WTC11 (cell line): ENCODE measurements at regions not wholly inside any gene's neighbourhood (a gene's known extent, or its start where the extent isn't known, plus 50 kb on each side); places are given as distances from the start of the nearest gene placed in this dataset.

Experiments used
- ATAC-seq: fragments of 200-7000 bp; cut with Tn5 transposase; 2 replicates; pipeline ENCODE4 v1.10.0; 2021; ENCODE audit warnings: mild to moderate bottlenecking, moderate library complexity
- CTCF ChIA-PET: fragments of 300-600 bp; sonication (Branson Sonifier 250); formaldehyde crosslinking; loops from one replicate; lab custom pipeline; 2021; ENCODE audit warnings: antibody characterized with exemption; lab: Charles Lee
- POLR2A ChIA-PET: fragments of 350-600 bp; sonication (Branson Sonifier 250); formaldehyde crosslinking; loops from one replicate; lab custom pipeline; 2021; ENCODE audit warnings: antibody characterized with exemption; lab: Charles Lee
- DNase-seq: peaks from one replicate; pipeline ENCODE4 v3.0.0; 2021; ENCODE audit warnings: low spot score
- H3K27ac Mint-ChIP-seq: 2 replicates; pipeline ENCODE4 v1.8.0; 2021; ENCODE audit warnings: mixed read lengths
- H3K27me3 Mint-ChIP-seq: 2 replicates; pipeline ENCODE4 v1.8.0; 2021; ENCODE audit warnings: low read depth, mild to moderate bottlenecking, moderate library complexity, mixed read lengths
- H3K36me3 Mint-ChIP-seq: 2 replicates; pipeline ENCODE4 v1.8.0; 2021; ENCODE audit warnings: mixed read lengths
- H3K4me1 Mint-ChIP-seq: 2 replicates; pipeline ENCODE4 v1.8.0; 2022; ENCODE audit warnings: mixed read lengths
- H3K4me3 Mint-ChIP-seq: 2 replicates; pipeline ENCODE4 v1.8.0; 2021; ENCODE audit warnings: mild to moderate bottlenecking, moderate library complexity, mixed read lengths
- H3K9me3 Mint-ChIP-seq: 2 replicates; pipeline ENCODE4 v1.8.0; 2021; ENCODE audit warnings: mixed read lengths
- ESRRA ChIP-seq: sonication (generic); formaldehyde crosslinking; IDR thresholded peaks from 2 replicates; pipeline ENCODE4 v1.8.1; 2022; ENCODE audit warnings: mild to moderate bottlenecking, missing genetic modification reagents, borderline replicate concordance
- GRHL2 ChIP-seq: fragments of 250-450 bp; sonication (Bioruptor Pico); IDR thresholded peaks from 2 replicates; pipeline ENCODE4 v1.8.0; 2022; ENCODE audit warnings: mild to moderate bottlenecking, moderate library complexity; ENCODE audit not compliant: insufficient replicate concordance, severe bottlenecking
- HMGA2 ChIP-seq: fragments of 250-450 bp; sonication (Bioruptor Pico); IDR thresholded peaks from 2 replicates; pipeline ENCODE4 v1.4.0; 2021; ENCODE audit warnings: mild to moderate bottlenecking, moderate library complexity
- IRF2 ChIP-seq: sonication (generic); formaldehyde crosslinking; IDR thresholded peaks from 2 replicates; pipeline ENCODE4 v1.8.0; 2022; ENCODE audit warnings: low read depth, missing genetic modification reagents, borderline replicate concordance
- JAZF1 ChIP-seq: fragments of 250-450 bp; sonication (Bioruptor Pico); IDR thresholded peaks from 2 replicates; pipeline ENCODE4 v1.9.0; 2021; ENCODE audit warnings: moderate library complexity, mild to moderate bottlenecking, inconsistent platforms
- KAT7 ChIP-seq: sonication (generic); formaldehyde crosslinking; IDR thresholded peaks from 2 replicates; pipeline ENCODE4 v1.8.1; 2023; ENCODE audit warnings: missing genetic modification reagents, mild to moderate bottlenecking, borderline replicate concordance
- MXD4 ChIP-seq: fragments of 250-450 bp; sonication (Bioruptor Pico); IDR thresholded peaks from 2 replicates; pipeline ENCODE4 v1.8.0; 2021; ENCODE audit warnings: mild to moderate bottlenecking, moderate library complexity, borderline replicate concordance
- NFATC4 ChIP-seq: fragments of 250-450 bp; sonication (Bioruptor Pico); IDR thresholded peaks from 2 replicates; pipeline ENCODE4 v1.9.0; 2021; ENCODE audit warnings: mild to moderate bottlenecking
- NR3C1 ChIP-seq: sonication (generic); formaldehyde crosslinking; conservative IDR thresholded peaks from 2 replicates; pipeline ENCODE4 v1.8.1; 2023; ENCODE audit warnings: low read depth, mild to moderate bottlenecking, missing genetic modification reagents
- SMAD3 ChIP-seq: sonication (generic); formaldehyde crosslinking; IDR thresholded peaks from 2 replicates; pipeline ENCODE4 v1.8.0; 2022; ENCODE audit warnings: missing genetic modification reagents, mild to moderate bottlenecking, borderline replicate concordance
- ZNF138 ChIP-seq: sonication (generic); formaldehyde crosslinking; conservative IDR thresholded peaks from 2 replicates; pipeline ENCODE4 v1.8.1; 2022; ENCODE audit warnings: mild to moderate bottlenecking, moderate library complexity, missing genetic modification reagents
- ZNF219 ChIP-seq: sonication (generic); formaldehyde crosslinking; IDR thresholded peaks from 2 replicates; pipeline ENCODE4 v1.8.0; 2023; ENCODE audit warnings: missing genetic modification reagents, mild to moderate bottlenecking, borderline replicate concordance
- ZNF317 ChIP-seq: sonication (generic); formaldehyde crosslinking; IDR thresholded peaks from 2 replicates; pipeline ENCODE4 v1.8.1; 2023; ENCODE audit warnings: low read depth, mild to moderate bottlenecking, moderate library complexity, missing genetic modification reagents, borderline replicate concordance
- TF ChIP-seq, protein P1 (sequence below): sonication (generic); formaldehyde crosslinking; IDR thresholded peaks from 2 replicates; pipeline ENCODE4 v1.8.1; 2023; ENCODE audit warnings: mild to moderate bottlenecking, missing genetic modification reagents, borderline replicate concordance
- TF ChIP-seq, protein P2 (sequence below): sonication (generic); formaldehyde crosslinking; IDR thresholded peaks from 2 replicates; pipeline ENCODE4 v1.8.1; 2022; ENCODE audit warnings: mild to moderate bottlenecking, missing genetic modification reagents, moderate library complexity, borderline replicate concordance
- TF ChIP-seq, protein P3 (sequence below): sonication (generic); formaldehyde crosslinking; IDR thresholded peaks from 2 replicates; pipeline ENCODE4 v1.8.0; 2022; ENCODE audit warnings: mild to moderate bottlenecking, missing genetic modification reagents
- TF ChIP-seq, protein P4 (sequence below): fragments of 250-450 bp; sonication (Bioruptor Pico); IDR thresholded peaks from 2 replicates; pipeline ENCODE4 v1.8.0; 2021; ENCODE audit warnings: mild to moderate bottlenecking
- TF ChIP-seq, protein P5 (sequence below): sonication (generic); formaldehyde crosslinking; IDR thresholded peaks from 2 replicates; pipeline ENCODE4 v1.8.1; 2023; ENCODE audit warnings: mild to moderate bottlenecking, moderate library complexity, missing genetic modification reagents
- TF ChIP-seq, protein P6 (sequence below): sonication (generic); formaldehyde crosslinking; IDR thresholded peaks from 2 replicates; pipeline ENCODE4 v1.8.0; 2023; ENCODE audit warnings: mild to moderate bottlenecking, missing genetic modification reagents
- TF ChIP-seq, protein P7 (sequence below): fragments of 250-450 bp; sonication (Bioruptor Pico); IDR thresholded peaks from 2 replicates; pipeline ENCODE4 v1.9.0; 2021; ENCODE audit warnings: moderate library complexity, mild to moderate bottlenecking, inconsistent platforms, borderline replicate concordance

DNA sequence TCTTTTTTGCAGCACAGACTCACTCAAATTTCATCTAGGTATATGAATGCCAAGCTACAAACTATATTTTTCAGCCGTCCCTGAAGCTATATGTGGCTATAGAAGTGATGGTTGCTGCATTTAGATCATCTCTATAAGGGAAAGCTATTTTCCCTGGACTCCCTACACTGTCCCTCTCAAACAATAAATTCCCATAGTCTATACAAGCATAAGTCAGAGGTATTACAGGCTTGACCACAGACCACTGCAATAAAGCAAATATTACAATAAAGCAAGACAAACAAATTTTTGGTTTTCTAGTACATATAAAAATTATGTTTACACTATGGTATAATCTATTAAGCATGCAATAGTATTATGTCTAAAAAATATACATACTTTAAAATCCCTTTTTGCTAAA is 1015.5 kb upstream of the LRRN3 start:
- Mint-ChIP-seq H3K27ac (no peak overlapping the region), H3K36me3 (no peaks in the 10 kb centered on the region), H3K27me3 (no peaks in the 10 kb centered on the region; the same call in 1 of the 2 replicates), H3K4me3 (no peak overlapping the region), H3K4me1 (no peaks in the 10 kb centered on the region), H3K9me3 (peaks cover 7% of the 10 kb centered on the region)
- POLR2A ChIA-PET, result no interaction called here
- DNase-seq (no peak), ATAC-seq (no peak)
- CTCF ChIA-PET, result no interaction called here
- TF ChIP-seq, protein P1, sequence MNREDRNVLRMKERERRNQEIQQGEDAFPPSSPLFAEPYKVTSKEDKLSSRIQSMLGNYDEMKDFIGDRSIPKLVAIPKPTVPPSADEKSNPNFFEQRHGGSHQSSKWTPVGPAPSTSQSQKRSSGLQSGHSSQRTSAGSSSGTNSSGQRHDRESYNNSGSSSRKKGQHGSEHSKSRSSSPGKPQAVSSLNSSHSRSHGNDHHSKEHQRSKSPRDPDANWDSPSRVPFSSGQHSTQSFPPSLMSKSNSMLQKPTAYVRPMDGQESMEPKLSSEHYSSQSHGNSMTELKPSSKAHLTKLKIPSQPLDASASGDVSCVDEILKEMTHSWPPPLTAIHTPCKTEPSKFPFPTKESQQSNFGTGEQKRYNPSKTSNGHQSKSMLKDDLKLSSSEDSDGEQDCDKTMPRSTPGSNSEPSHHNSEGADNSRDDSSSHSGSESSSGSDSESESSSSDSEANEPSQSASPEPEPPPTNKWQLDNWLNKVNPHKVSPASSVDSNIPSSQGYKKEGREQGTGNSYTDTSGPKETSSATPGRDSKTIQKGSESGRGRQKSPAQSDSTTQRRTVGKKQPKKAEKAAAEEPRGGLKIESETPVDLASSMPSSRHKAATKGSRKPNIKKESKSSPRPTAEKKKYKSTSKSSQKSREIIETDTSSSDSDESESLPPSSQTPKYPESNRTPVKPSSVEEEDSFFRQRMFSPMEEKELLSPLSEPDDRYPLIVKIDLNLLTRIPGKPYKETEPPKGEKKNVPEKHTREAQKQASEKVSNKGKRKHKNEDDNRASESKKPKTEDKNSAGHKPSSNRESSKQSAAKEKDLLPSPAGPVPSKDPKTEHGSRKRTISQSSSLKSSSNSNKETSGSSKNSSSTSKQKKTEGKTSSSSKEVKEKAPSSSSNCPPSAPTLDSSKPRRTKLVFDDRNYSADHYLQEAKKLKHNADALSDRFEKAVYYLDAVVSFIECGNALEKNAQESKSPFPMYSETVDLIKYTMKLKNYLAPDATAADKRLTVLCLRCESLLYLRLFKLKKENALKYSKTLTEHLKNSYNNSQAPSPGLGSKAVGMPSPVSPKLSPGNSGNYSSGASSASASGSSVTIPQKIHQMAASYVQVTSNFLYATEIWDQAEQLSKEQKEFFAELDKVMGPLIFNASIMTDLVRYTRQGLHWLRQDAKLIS (CRISPR knock-in tag), result no peak
- TF ChIP-seq ZNF138 (CRISPR knock-in tag) (no peak), GRHL2 (no peak), ZNF317 (CRISPR knock-in tag) (no peak), MXD4 (CRISPR knock-in tag) (no peak), IRF2 (CRISPR knock-in tag) (no peak), SMAD3 (no peak), ZNF219 (CRISPR knock-in tag) (no peak), NFATC4 (CRISPR knock-in tag) (no peak), NR3C1 (CRISPR knock-in tag) (no peak), JAZF1 (CRISPR knock-in tag) (no peak), ESRRA (CRISPR knock-in tag) (no peak), HMGA2 (CRISPR knock-in tag) (no peak), KAT7 (CRISPR knock-in tag) (no peak)
- TF ChIP-seq, protein P2, sequence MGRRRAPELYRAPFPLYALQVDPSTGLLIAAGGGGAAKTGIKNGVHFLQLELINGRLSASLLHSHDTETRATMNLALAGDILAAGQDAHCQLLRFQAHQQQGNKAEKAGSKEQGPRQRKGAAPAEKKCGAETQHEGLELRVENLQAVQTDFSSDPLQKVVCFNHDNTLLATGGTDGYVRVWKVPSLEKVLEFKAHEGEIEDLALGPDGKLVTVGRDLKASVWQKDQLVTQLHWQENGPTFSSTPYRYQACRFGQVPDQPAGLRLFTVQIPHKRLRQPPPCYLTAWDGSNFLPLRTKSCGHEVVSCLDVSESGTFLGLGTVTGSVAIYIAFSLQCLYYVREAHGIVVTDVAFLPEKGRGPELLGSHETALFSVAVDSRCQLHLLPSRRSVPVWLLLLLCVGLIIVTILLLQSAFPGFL (CRISPR knock-in tag), result no peak
- TF ChIP-seq, protein P3, sequence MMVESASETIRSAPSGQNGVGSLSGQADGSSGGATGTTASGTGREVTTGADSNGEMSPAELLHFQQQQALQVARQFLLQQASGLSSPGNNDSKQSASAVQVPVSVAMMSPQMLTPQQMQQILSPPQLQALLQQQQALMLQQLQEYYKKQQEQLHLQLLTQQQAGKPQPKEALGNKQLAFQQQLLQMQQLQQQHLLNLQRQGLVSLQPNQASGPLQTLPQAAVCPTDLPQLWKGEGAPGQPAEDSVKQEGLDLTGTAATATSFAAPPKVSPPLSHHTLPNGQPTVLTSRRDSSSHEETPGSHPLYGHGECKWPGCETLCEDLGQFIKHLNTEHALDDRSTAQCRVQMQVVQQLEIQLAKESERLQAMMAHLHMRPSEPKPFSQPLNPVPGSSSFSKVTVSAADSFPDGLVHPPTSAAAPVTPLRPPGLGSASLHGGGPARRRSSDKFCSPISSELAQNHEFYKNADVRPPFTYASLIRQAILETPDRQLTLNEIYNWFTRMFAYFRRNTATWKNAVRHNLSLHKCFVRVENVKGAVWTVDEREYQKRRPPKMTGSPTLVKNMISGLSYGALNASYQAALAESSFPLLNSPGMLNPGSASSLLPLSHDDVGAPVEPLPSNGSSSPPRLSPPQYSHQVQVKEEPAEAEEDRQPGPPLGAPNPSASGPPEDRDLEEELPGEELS (CRISPR knock-in tag), result no peak
- TF ChIP-seq, protein P4, sequence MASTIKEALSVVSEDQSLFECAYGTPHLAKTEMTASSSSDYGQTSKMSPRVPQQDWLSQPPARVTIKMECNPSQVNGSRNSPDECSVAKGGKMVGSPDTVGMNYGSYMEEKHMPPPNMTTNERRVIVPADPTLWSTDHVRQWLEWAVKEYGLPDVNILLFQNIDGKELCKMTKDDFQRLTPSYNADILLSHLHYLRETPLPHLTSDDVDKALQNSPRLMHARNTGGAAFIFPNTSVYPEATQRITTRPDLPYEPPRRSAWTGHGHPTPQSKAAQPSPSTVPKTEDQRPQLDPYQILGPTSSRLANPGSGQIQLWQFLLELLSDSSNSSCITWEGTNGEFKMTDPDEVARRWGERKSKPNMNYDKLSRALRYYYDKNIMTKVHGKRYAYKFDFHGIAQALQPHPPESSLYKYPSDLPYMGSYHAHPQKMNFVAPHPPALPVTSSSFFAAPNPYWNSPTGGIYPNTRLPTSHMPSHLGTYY (CRISPR knock-in tag), result no peak
- TF ChIP-seq, protein P5, sequence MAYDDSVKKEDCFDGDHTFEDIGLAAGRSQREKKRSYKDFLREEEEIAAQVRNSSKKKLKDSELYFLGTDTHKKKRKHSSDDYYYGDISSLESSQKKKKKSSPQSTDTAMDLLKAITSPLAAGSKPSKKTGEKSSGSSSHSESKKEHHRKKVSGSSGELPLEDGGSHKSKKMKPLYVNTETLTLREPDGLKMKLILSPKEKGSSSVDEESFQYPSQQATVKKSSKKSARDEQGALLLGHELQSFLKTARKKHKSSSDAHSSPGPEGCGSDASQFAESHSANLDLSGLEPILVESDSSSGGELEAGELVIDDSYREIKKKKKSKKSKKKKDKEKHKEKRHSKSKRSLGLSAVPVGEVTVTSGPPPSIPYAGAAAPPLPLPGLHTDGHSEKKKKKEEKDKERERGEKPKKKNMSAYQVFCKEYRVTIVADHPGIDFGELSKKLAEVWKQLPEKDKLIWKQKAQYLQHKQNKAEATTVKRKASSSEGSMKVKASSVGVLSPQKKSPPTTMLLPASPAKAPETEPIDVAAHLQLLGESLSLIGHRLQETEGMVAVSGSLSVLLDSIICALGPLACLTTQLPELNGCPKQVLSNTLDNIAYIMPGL, result no peak
- TF ChIP-seq, protein P6, sequence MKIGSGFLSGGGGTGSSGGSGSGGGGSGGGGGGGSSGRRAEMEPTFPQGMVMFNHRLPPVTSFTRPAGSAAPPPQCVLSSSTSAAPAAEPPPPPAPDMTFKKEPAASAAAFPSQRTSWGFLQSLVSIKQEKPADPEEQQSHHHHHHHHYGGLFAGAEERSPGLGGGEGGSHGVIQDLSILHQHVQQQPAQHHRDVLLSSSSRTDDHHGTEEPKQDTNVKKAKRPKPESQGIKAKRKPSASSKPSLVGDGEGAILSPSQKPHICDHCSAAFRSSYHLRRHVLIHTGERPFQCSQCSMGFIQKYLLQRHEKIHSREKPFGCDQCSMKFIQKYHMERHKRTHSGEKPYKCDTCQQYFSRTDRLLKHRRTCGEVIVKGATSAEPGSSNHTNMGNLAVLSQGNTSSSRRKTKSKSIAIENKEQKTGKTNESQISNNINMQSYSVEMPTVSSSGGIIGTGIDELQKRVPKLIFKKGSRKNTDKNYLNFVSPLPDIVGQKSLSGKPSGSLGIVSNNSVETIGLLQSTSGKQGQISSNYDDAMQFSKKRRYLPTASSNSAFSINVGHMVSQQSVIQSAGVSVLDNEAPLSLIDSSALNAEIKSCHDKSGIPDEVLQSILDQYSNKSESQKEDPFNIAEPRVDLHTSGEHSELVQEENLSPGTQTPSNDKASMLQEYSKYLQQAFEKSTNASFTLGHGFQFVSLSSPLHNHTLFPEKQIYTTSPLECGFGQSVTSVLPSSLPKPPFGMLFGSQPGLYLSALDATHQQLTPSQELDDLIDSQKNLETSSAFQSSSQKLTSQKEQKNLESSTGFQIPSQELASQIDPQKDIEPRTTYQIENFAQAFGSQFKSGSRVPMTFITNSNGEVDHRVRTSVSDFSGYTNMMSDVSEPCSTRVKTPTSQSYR (CRISPR knock-in tag), result no peak
- TF ChIP-seq, protein P7, sequence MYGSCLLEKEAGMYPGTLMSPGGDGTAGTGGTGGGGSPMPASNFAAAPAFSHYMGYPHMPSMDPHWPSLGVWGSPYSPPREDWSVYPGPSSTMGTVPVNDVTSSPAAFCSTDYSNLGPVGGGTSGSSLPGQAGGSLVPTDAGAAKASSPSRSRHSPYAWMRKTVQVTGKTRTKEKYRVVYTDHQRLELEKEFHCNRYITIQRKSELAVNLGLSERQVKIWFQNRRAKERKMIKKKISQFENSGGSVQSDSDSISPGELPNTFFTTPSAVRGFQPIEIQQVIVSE (CRISPR knock-in tag), result no peak
